ENCODE measurements at regions not wholly inside any gene's neighbourhood (a gene's known extent, or its start where the extent isn't known, plus 50 kb on each side); places are given as distances from the start of the nearest gene placed in this dataset.

- no peak for DNase-seq (ENCODE audit: low spot score)
These were observed 185.4 kb downstream of the FBXO15 start for GRCh38 chr18:73962256-73962655.

DNA sequence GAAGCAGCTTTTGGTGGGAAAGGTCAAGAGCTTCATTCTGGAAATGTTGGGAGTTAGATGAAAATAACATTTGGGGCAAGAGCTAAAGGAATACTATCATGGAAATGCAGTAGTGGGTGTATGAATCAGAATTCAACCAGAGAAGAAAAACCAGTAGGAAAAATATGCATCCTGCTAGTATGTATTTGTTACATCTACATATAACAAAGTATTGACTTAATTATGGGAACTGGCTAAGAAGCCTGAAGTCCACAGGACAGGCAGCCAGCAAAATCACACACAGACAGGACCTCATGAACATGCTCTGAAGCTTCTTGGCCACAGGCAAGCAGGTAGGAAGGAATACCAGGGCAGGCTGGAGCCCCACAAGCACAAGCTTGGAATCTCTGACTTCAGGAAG, 185.8 kb downstream of the FBXO15 start:
- no peak for DNase-seq (ENCODE audit: low spot score)

DNA sequence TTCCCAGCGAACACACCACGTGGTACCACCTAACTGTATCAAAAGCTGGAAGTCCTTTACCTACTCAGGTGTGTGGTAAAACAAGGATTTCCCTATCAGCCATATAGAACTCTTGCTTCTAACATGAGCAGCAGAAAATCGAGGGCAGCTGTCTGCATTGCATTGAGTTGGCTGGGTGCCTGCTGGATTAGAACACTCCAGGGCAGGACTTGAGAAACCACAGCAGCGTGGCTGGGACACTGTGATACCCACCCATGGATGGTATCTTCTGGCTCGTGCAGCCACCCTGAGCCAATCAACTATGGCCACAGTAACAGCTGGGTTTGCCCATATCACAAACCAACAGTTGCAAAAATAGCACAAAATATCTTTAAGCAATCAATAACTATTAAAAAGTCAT, 188.3 kb downstream of the FBXO15 start:
- DNase-seq (ENCODE audit: low spot score): no peak

- DNase-seq (ENCODE audit: low spot score): no peak
These were observed 193.4 kb downstream of the FBXO15 start for GRCh38 chr18:73954268-73954667.

DNA sequence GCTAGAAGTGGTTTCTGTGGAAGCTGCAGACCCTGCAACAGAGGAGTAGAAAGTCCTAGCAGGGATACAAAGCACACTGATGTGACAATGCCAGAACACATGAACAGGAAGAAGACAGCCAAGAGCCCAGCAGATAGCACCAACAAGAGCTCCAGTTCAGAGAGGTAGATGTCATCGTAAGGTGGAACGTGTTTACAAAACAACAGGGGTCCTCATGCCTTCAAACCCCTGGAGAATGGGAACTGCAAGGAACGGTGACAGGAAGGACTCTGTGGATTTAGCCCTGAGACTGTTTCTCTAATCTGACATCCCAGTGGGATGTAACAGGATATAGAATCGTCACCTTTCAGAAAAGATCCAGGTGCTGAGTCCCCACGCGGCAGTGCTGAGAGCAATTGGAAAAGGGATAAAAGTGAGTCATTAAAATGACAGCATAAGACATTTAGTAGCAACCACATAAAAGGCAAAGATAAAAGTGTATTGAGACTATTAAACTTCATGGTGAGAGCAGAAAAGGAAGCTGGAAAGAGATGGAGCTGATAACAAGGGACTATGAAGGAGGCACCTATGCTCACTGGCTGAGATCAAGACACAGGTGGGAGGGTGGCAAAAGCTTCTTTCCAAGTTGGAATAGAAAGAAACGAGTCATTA, 195.2 kb downstream of the FBXO15 start:
- DNase-seq (ENCODE audit: low spot score): no peak

GRCh38 chr18:73950116-73950700, 197.4 kb downstream of the FBXO15 start:
- DNase-seq (ENCODE audit: low spot score): no peak

- no peak for DNase-seq (ENCODE audit: low spot score)
These were observed 199.1 kb downstream of the FBXO15 start for GRCh38 chr18:73948497-73948896.

GRCh38 chr18:73948084-73948483, 199.6 kb downstream of the FBXO15 start:
- DNase-seq (ENCODE audit: low spot score): no peak

DNA sequence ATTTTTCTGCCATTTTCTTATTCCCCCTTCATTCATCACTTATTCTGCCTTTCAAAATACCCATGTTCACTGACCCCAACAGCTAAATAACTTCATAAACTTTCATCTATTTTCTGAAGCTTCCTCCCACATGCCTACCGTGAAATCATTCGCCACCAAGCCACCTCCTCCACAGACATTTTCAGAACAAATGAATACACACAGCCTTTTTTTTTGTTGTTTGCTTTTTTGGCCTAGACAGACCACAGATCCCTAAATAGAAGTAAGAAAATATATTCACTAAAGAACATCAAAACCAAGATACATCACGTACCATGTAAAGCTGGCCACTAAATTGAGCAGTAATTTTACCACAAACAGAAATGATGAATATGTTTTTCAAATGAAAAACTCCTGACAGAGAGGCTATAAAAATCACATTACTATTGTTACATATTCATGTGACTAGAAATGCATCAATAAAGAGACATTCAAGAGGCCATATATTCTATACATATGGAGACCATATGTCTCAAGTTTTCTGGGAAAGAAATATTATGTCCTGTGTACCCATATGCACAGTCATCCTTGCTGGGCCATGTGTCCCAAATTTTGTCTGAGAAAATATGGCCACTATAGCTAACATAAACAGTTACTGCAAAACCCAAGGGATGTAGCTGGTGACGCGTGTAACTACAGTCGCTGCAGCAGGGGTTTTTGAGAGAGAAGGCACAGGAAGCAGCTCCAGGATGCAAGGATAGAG, 200.3 kb downstream of the FBXO15 start:
- DNase-seq (ENCODE audit: low spot score): no peak

DNA sequence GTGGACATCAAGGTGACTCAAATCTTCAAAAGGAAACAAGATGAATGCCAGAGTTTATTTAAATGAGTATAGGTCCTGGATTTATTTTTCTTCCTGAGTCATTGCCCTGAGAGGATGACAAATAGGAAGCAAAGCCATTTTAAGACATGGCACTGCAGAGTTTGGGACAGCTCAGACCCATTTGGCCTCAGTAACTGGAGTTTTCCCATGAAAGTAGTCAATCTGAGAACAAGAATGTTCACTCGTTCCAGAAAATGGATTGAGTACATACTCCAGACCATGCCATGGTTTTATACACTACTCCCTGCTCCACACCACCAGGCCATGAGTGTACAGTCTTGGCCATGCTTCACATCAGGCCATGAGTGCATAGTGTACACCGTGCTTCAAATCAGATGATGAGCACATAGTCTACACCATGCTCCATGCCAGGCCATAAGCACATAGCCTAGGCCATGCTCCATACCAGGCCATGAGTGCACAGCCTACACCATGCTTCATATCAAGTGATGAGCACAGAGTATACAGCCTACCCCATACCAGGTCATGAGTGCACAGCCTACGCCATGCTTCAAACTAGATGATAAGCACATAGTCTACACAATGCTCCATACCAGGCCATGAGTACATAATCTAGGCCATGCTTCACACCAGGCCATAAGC, 202.4 kb downstream of the FBXO15 start:
- DNase-seq (ENCODE audit: low spot score): peak; percentile 4

DNA sequence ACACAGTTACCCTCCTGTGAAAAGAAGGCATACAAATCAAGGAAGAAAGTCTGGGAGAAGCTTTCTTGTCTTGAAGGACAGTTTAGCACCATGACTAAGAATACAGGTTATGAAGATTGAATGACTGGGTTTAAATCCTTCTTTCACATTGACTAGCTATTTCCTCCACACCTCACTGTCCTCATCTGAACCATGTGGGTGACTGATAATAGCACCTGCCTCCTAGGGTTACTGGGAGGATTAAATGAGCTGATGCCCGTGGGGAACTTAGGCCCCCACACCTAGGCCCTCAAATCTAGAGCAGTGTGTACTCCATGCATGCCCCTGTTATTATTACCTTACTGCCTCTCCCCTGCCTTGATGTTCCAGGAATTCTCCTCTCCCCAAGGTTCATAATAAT, 202.9 kb downstream of the FBXO15 start:
- DNase-seq (ENCODE audit: low spot score): no peak

- DNase-seq (ENCODE audit: low spot score): no peak
These were observed 203.9 kb downstream of the FBXO15 start for GRCh38 chr18:73943763-73944162.

GRCh38 chr18:73942956-73943355, 204.7 kb downstream of the FBXO15 start:
- no peak for DNase-seq (ENCODE audit: low spot score)

GRCh38 chr18:73942081-73942625, 205.5 kb downstream of the FBXO15 start:
- no peak for DNase-seq (ENCODE audit: low spot score)

DNA sequence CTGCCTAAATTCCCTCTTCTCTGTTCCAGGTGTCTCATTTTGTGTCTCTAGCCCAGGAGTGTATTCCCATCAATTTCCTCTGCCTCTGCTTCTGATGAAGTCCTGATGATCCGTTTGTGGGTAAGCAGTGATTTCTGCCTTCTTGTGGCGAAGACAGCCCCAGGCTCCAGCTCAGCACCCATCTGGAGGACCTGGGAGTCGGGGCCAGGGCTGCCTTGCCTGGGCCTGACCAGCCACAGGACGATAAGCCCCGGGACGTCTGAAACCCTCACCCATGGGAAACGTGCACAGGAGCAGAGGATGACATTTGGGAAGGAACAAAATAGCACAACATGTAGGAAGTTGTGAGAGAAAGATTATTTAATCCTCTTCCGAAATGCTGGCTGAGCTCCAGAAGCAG, 206.9 kb downstream of the FBXO15 start:
- no peak for DNase-seq (ENCODE audit: low spot score)

DNA sequence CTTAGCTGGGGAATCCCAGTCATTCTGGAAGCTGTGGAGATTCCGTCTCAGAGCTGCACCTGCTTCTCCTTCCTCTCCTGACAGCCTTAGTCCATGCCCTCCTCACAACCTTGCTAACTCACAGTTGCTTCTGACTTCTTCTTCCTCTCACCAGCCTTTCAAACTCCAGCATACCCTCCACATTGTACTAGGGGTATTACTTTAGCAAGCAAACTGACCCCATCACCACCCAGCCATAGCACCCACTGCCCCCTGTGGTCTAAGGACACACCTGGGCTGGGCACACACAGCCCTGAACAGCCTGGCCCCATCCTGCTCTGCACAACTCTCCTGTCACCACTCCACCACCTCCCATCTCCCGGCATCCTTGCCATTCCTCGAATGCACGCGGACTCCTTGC, 208.2 kb downstream of the FBXO15 start:
- DNase-seq (ENCODE audit: low spot score): no peak

DNA sequence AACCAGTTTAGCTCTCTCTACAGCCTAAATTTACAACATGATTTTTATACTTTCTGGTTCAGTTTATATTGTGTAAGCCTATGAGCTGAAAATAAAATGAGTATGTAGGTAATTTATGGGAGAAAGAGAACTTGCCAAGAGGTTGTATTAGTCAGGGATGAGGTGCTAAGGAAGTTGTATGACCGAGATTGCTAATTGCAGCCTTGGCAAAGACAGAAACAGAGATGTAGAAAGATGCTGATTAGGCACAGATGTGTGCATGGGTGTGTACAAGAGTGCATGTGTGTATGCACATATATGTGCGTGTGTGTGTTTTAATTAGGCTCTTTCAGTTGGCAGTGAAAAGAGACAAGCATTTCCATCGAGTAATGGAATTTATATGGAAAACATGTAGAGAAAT, 213.9 kb downstream of the FBXO15 start:
- DNase-seq (ENCODE audit: low spot score): no peak

- no peak for DNase-seq (ENCODE audit: low spot score)
These were observed 214.7 kb downstream of the FBXO15 start for GRCh38 chr18:73932976-73933375.

DNA sequence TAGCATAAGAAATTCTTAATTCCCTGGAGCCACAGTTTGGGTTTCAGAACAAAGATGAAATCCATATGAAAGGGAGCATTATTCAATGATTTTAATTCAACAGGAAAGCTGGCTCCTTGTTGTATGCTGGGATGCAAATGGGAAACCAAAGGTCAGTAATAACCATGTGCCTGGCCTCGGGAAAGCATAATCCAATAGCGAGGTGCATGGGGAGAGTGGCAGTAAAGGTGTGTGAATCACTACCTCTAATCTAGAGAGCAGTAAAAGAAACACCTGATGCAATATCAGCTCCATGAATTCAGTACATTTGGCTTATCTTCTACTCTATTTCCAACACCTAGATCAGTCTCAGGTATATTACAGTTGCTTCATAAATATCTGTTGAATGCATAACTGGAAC, 220.1 kb downstream of the FBXO15 start:
- no peak for DNase-seq (ENCODE audit: low spot score)

- no peak for DNase-seq (ENCODE audit: low spot score)
These were observed 222.8 kb downstream of the FBXO15 start for GRCh38 chr18:73924836-73925235.

GRCh38 chr18:73924307-73924706, 223.3 kb downstream of the FBXO15 start:
- DNase-seq (ENCODE audit: low spot score): no peak

DNA sequence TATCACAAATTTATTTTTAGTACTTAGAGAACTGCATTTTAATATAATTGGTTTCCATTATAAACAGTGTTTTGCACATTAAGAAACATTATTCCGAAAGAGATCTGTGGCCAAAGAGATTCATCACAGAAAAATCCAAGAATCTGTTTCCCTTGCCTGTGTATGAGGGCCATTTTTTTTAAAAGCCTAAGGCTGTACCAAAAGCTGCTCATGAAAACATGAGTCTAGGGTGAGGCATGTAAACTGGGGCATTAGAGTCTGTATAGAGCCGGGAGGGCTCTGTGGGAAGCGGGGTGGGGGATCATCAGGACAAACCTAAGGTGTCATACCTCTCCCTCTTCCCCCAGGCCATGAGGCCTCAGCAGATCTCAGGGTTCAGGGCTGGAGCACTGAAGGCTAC, 223.8 kb downstream of the FBXO15 start:
- no peak for DNase-seq (ENCODE audit: low spot score)

GRCh38 chr18:73920033-73920432, 227.6 kb downstream of the FBXO15 start:
- no peak for DNase-seq (ENCODE audit: low spot score)

Measured in kidney capillary endothelial cell (primary cell).